ENCODE measurements at regions not wholly inside any gene's neighbourhood (a gene's known extent, or its start where the extent isn't known, plus 50 kb on each side); places are given as distances from the start of the nearest gene placed in this dataset.

- H3K4me3 ChIP-seq (ENCODE audit: low read depth, low read length) = no peak overlapping the region
- H3K27me3 ChIP-seq (ENCODE audit: control insufficient read depth, insufficient read depth, low read length) = no peaks in the 10 kb centered on the region
- no peak for TF ChIP-seq CTCF (IDR thresholded peaks at IDR 0.05; ENCODE audit: insufficient read depth, low read length, poor library complexity, severe bottlenecking)
- no peaks in the 10 kb centered on the region for H3K36me3 ChIP-seq (ENCODE audit: control insufficient read depth, insufficient read depth, low read length)
- no peak for DNase-seq (ENCODE audit: low read depth)
Measured at GRCh38 chr4:155071962-155072361, 136.5 kb upstream of the NPY2R start.

DNA sequence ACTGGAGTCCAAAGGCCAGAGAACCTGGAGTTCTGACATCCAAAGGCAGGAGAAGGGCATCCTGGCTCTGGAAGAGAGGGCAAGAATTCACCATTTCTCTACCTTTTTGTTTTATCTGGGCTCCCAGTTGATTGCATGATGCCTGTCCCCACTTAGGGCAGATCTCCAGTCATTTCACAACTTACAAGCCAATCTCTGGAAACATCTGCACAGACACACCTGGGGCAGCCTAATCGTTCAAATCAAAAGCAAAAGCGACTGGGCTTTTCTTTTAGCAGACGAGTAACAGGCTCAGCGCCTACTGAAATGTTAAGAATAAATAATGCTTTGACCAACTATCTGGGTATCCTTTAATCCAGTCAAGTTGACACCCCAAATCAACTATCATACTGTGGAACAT, 136.0 kb upstream of the NPY2R start:
- Histone ChIP-seq H3K27me3 (ENCODE audit: control insufficient read depth, insufficient read depth, low read length) (no peaks in the 10 kb centered on the region), H3K36me3 (ENCODE audit: control insufficient read depth, insufficient read depth, low read length) (no peaks in the 10 kb centered on the region), H3K4me3 (ENCODE audit: low read depth, low read length) (no peak overlapping the region)
- TF ChIP-seq CTCF (IDR thresholded peaks at IDR 0.05; ENCODE audit: insufficient read depth, low read length, poor library complexity, severe bottlenecking) = no peak
- DNase-seq (ENCODE audit: low read depth) = no peak

DNA sequence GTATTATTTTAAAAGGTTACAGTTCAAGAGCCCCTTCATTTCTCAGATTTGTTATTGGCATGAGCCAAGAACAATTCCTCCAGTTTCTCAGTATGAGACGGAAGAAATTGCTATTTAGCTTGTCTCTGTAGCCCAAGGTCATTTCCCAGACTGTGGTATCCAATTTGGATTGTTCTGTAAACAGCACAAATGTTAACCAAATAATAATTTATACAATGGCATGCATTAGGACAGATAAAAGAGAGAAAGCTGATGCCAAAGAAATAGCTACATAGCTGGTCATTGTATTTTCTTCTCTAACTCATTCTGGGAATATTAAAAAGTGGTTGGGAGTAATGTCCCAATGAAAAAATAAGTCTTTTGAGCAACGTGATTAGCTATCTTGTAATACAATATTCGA, 134.6 kb upstream of the NPY2R start:
- no peaks in the 10 kb centered on the region for H3K36me3 ChIP-seq (ENCODE audit: control insufficient read depth, insufficient read depth, low read length)
- no peak for DNase-seq (ENCODE audit: low read depth)
- no peak for TF ChIP-seq CTCF (IDR thresholded peaks at IDR 0.05; ENCODE audit: insufficient read depth, low read length, poor library complexity, severe bottlenecking)
- H3K4me3 ChIP-seq (ENCODE audit: low read depth, low read length) = no peak overlapping the region
- H3K27me3 ChIP-seq (ENCODE audit: control insufficient read depth, insufficient read depth, low read length) = no peaks in the 10 kb centered on the region

- DNase-seq (ENCODE audit: low read depth) = no peak
- no peaks in the 10 kb centered on the region for H3K36me3 ChIP-seq (ENCODE audit: control insufficient read depth, insufficient read depth, low read length)
- H3K4me3 ChIP-seq (ENCODE audit: low read depth, low read length) = no peak overlapping the region
- H3K27me3 ChIP-seq (ENCODE audit: control insufficient read depth, insufficient read depth, low read length) = no peaks in the 10 kb centered on the region
- TF ChIP-seq CTCF (IDR thresholded peaks at IDR 0.05; ENCODE audit: insufficient read depth, low read length, poor library complexity, severe bottlenecking) = no peak
Measured at GRCh38 chr4:155076256-155076785, 132.1 kb upstream of the NPY2R start.

GRCh38 chr4:155077452-155078229, 130.8 kb upstream of the NPY2R start:
- no peak overlapping the region for H3K4me3 ChIP-seq (ENCODE audit: low read depth, low read length)
- no peaks in the 10 kb centered on the region for H3K27me3 ChIP-seq (ENCODE audit: control insufficient read depth, insufficient read depth, low read length)
- no peak for TF ChIP-seq CTCF (IDR thresholded peaks at IDR 0.05; ENCODE audit: insufficient read depth, low read length, poor library complexity, severe bottlenecking)
- no peak for DNase-seq (ENCODE audit: low read depth)
- H3K36me3 ChIP-seq (ENCODE audit: control insufficient read depth, insufficient read depth, low read length) = no peaks in the 10 kb centered on the region

GRCh38 chr4:155079871-155080270, 128.6 kb upstream of the NPY2R start:
- DNase-seq (ENCODE audit: low read depth) = peak; percentile 14
- no peak for TF ChIP-seq CTCF (IDR thresholded peaks at IDR 0.05; ENCODE audit: insufficient read depth, low read length, poor library complexity, severe bottlenecking)
- Histone ChIP-seq H3K36me3 (ENCODE audit: control insufficient read depth, insufficient read depth, low read length) (no peaks in the 10 kb centered on the region), H3K4me3 (ENCODE audit: low read depth, low read length) (no peak overlapping the region), H3K27me3 (ENCODE audit: control insufficient read depth, insufficient read depth, low read length) (no peaks in the 10 kb centered on the region)
